ENCODE measurements at regions not wholly inside any gene's neighbourhood (a gene's known extent, or its start where the extent isn't known, plus 50 kb on each side); places are given as distances from the start of the nearest gene placed in this dataset.

DNA sequence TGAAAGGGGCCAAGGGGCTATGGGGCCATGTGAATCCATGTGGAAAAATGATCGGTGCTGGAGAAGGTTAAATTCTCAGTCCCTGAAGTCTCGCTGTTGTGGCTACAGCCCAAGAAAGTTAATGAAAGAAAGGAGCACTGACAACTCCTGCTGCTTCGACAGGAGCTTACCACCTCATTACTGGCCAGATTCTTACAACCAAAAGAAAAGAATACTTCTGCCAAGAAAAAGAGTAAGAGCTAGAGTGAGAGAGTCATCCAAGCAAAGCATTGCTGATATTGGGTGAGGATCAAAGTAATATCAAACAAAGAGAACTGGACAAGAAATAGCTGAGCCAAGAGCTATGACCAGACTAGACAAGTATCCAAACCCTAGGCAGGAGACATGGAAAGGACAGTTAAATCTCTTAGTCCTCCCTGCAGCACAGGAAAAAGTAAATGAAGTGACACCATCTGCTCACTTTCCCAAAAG lies 348.4 kb upstream of the PLSCR5 start:
- Histone ChIP-seq H3K4me1 (no peaks in the 10 kb centered on the region), H3K4me3 (no peak overlapping the region), H3K9me3 (no peaks in the 10 kb centered on the region), H3K27me3 (ENCODE audit: low read depth) (no peaks in the 10 kb centered on the region; the same call in 1 of the 2 replicates), H3K36me3 (replicated peaks) (no peaks in the 10 kb centered on the region)
- DNase-seq (ENCODE audit: low spot score in 2 of 2): no peak
- in situ Hi-C loops (cut with MboI; ENCODE audit: low sequenced_read_pairs): no loop called here

DNA sequence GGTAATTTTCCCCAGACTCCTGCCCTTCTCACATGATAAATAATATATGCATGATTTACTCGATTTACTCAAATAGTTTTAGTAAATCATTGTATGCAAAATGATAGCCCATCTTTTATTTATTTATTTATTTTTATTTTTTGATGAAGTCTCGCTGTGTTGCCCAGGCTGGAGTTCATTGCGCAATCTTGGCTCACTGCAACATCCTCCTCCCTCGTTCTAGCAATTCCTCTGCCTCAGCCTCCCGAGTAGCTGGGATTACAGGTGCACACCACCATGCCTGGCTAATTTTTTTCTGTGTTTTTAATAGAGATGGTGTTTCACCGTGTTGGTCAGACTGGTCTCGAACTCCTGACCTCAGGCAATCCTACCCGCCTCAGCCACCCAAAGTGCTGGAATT lies 343.8 kb upstream of the PLSCR5 start:
- no peaks in the 10 kb centered on the region for H3K9me3 ChIP-seq
- in situ Hi-C loops (cut with MboI; ENCODE audit: low sequenced_read_pairs): no loop called here
- no peak for DNase-seq (ENCODE audit: low spot score in 2 of 2)
- H3K27me3 ChIP-seq (ENCODE audit: low read depth): no peaks in the 10 kb centered on the region
- H3K36me3 ChIP-seq (replicated peaks): no peaks in the 10 kb centered on the region
- H3K4me3 ChIP-seq: no peak overlapping the region
- H3K4me1 ChIP-seq: no peaks in the 10 kb centered on the region

DNA sequence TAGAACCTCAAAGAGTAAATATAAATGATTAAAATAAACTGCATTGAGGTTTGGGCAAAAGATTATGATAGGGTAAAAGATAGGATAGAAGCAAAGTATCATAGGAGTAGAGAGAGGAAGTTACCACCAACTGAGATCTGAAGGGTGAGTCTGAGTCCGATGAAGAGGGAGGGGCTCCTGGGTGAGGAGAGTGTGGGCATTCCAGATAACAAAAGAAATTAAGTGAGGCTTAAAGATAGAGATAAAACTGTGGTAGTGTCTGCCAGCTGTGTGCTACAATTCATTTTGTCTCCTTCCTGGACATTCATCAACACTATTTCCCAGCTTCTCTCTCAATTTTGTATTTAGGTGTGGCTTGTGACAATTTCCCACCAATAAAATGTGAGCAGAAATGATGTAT lies 343.0 kb upstream of the PLSCR5 start:
- in situ Hi-C loops (cut with MboI; ENCODE audit: low sequenced_read_pairs): no loop called here
- no peaks in the 10 kb centered on the region for H3K4me1 ChIP-seq
- H3K4me3 ChIP-seq: no peak overlapping the region
- H3K9me3 ChIP-seq: no peaks in the 10 kb centered on the region
- no peaks in the 10 kb centered on the region for H3K27me3 ChIP-seq (ENCODE audit: low read depth)
- no peaks in the 10 kb centered on the region for H3K36me3 ChIP-seq (replicated peaks)
- DNase-seq (ENCODE audit: low spot score in 2 of 2): no peak

DNA sequence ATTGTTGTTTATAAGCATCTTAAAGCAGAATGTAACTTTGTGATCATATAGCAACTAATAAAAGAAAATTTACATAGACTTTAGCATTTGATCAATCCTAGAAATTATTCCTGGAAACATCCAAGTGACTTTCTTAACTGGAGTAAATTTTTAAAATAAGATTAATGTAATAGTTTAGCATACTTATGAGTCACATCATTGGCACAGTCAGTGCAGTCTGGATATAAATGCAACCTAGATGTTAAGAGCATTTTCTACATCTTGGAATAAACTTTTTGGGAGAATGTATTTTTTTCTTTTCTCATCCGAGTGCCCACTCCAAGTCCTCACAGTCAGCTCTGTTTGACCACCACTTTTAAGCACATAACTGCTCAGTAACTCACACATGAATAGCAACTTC lies 324.6 kb upstream of the PLSCR5 start:
- no peak overlapping the region for H3K4me3 ChIP-seq
- no peaks in the 10 kb centered on the region for H3K4me1 ChIP-seq
- no peaks in the 10 kb centered on the region for H3K9me3 ChIP-seq
- in situ Hi-C loops (cut with MboI; ENCODE audit: low sequenced_read_pairs): no loop called here
- no peak for DNase-seq (ENCODE audit: low spot score in 2 of 2)
- H3K36me3 ChIP-seq (replicated peaks): no peaks in the 10 kb centered on the region
- H3K27me3 ChIP-seq (ENCODE audit: low read depth): no peaks in the 10 kb centered on the region

DNA sequence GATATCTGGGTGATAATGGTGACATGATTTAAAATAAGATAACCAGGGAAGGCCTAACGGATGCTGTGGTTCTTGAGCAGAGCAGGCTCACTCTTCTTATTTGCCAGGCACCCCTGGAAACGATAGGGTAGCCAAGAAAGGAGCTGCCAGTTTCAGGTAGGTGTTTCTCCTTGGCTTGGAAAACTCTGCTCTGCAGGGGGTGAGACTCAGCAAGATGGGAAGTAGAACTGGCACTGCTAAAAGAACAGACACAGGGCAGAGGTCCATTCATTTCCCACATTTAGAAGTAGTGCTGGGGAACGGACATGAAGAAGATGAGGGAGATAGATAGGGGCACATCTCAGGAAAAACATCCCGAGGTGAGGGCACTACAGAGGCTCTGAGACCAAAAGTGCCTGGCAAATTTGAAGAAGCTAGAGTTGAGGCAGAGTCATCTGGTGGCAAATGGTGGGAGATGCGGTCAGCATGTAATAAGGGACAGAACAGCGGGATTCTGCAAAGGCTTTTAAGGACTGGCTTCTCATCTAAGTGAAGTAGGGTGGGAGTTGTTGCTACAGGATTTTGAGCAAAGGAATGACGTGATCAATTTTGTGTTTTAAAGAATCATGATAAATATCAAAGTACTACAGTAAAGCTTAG lies 323.4 kb upstream of the PLSCR5 start:
- no peak for DNase-seq (ENCODE audit: low spot score in 2 of 2)
- H3K27me3 ChIP-seq (ENCODE audit: low read depth): no peaks in the 10 kb centered on the region
- no peak overlapping the region for H3K4me3 ChIP-seq
- in situ Hi-C loops (cut with MboI; ENCODE audit: low sequenced_read_pairs): no loop called here
- H3K36me3 ChIP-seq (replicated peaks): no peaks in the 10 kb centered on the region
- no peaks in the 10 kb centered on the region for H3K4me1 ChIP-seq
- H3K9me3 ChIP-seq: no peaks in the 10 kb centered on the region

DNA sequence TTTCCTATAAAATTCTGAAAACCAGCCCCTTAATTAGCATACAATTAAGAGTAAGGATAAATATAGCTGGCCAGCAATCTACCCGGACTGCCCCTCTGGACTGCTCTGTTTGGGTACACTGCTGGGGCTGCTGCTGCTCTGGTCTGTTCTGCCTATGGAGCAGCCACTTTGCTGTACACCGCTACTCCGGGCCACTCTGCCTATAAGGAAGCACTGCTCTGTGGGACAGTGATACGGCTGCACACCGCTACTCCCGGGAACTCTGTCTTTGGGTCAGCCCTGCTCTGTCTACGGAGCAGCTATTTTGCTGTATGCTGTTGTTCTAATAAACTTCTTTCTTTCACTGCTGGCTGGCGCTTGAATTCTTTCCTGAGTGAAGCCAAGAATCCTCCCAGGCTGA lies 316.5 kb upstream of the PLSCR5 start:
- H3K36me3 ChIP-seq (replicated peaks): no peaks in the 10 kb centered on the region
- in situ Hi-C loops (cut with MboI; ENCODE audit: low sequenced_read_pairs): no loop called here
- H3K4me3 ChIP-seq: no peak overlapping the region
- H3K9me3 ChIP-seq: no peaks in the 10 kb centered on the region
- no peaks in the 10 kb centered on the region for H3K4me1 ChIP-seq
- no peaks in the 10 kb centered on the region for H3K27me3 ChIP-seq (ENCODE audit: low read depth)
- DNase-seq (ENCODE audit: low spot score in 2 of 2): no peak

DNA sequence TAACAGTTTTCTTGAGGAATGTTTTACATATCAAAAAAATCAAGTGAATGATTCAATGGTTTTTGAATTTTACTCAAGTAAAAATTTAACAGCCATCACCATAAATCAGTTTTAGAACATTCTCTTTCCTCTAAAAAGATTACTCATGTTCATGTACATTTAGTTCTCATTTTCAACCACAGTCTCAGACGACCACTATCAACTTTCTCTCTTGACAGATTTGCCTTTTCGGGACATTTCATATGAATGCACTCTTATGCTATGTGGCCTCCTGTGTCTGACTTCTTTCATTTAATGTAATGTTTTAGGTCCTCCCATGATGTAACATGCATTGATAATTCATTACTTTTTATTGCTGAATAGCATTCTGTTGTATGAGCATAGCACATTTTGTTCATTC lies 309.3 kb upstream of the PLSCR5 start:
- in situ Hi-C loops (cut with MboI; ENCODE audit: low sequenced_read_pairs): no loop called here
- no peak for DNase-seq (ENCODE audit: low spot score in 2 of 2)
- no peaks in the 10 kb centered on the region for H3K4me1 ChIP-seq
- H3K27me3 ChIP-seq (ENCODE audit: low read depth): 0 out of 2 replicates have a peak, but pooled peaks cover 2% of the 10 kb centered on the region
- no peaks in the 10 kb centered on the region for H3K36me3 ChIP-seq (replicated peaks)
- no peaks in the 10 kb centered on the region for H3K9me3 ChIP-seq
- H3K4me3 ChIP-seq: no peak overlapping the region

DNA sequence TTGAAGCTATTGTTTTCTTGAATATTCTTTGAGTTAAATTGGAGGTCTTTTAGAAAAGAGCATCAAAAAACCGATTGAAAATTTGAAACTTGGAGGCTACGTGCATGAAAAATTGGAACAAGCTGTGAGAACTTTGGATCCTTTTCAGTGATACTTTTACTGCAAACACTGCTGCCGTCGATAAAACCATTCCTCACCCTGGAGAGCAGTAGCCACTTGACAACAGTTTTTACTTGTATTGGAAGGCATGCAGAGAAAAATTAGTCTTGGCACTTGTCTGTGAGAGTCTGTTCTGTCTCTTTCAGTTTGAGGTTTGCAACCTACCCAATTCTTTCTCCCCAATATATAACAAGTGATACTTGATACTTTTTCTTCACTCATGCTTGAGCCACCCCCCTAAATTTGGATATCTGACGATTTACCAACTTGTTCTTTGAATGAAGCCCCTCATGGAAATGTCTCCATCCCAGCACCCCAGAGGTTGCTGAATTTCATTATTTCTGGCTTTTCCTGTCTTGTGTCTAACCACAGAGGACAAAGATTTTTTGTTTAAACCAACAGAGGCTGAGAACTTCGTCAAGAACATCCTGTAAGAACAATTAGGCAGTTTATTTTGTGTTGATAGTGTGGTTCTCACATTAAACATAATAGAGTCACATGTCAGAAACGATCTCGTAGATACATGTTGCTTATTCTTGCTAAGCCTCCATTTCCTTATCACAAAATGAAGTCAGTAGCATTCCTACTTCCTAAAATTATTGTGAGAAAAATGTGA lies 307.3 kb upstream of the PLSCR5 start:
- in situ Hi-C loops (cut with MboI; ENCODE audit: low sequenced_read_pairs): no loop called here
- H3K9me3 ChIP-seq: no peaks in the 10 kb centered on the region
- no peaks in the 10 kb centered on the region for H3K36me3 ChIP-seq (replicated peaks)
- no peaks in the 10 kb centered on the region for H3K4me1 ChIP-seq
- DNase-seq (ENCODE audit: low spot score in 2 of 2): no peak
- 0 out of 2 replicates have a peak, but pooled peaks cover 2% of the 10 kb centered on the region for H3K27me3 ChIP-seq (ENCODE audit: low read depth)
- H3K4me3 ChIP-seq: no peak overlapping the region

DNA sequence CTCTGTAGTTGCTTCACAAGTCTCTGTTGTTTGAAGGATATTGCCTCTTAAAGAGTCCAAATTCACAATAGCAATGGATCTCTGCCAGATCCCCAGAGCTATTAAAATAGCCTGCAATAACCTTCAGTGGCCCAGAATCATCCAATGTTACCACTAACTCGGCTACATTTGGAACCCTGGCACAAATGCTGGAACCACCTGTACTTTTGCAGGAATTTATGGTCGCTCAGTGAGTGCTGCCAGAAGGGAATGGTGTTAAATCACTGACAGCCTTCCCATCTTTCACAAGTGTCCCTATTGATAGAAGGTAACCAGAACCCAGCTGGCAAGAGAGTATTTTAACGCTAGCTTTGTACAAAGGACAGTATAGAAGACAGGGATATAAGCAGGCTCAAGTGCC lies 298.8 kb upstream of the PLSCR5 start:
- no peak for DNase-seq (ENCODE audit: low spot score in 2 of 2)
- no peaks in the 10 kb centered on the region for H3K9me3 ChIP-seq
- H3K4me1 ChIP-seq: no peaks in the 10 kb centered on the region
- H3K36me3 ChIP-seq (replicated peaks): no peaks in the 10 kb centered on the region
- in situ Hi-C loops (cut with MboI; ENCODE audit: low sequenced_read_pairs): no loop called here
- no peak overlapping the region for H3K4me3 ChIP-seq
- no peaks in the 10 kb centered on the region for H3K27me3 ChIP-seq (ENCODE audit: low read depth)

DNA sequence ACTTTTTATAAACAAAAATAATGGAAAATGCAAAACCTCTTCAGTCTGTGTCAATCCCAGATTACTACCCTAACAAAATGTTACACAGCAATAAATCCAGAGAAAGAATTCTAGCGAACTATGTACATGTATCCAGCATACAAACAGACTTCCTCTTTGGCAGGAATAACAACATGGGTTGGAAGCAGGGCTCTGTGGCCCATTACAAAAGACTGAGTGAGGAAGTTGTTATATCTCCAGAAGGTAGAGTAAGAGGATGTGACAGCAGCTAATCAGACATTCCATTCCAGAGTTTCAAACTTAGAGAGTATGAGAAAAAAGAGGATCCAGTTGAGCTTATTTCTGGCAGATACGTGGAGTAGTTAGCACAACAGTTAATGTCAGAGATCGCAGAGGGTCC lies 294.0 kb upstream of the PLSCR5 start:
- no peaks in the 10 kb centered on the region for H3K4me1 ChIP-seq
- in situ Hi-C loops (cut with MboI; ENCODE audit: low sequenced_read_pairs): no loop called here
- no peaks in the 10 kb centered on the region for H3K27me3 ChIP-seq (ENCODE audit: low read depth)
- H3K4me3 ChIP-seq: no peak overlapping the region
- H3K9me3 ChIP-seq: no peaks in the 10 kb centered on the region
- H3K36me3 ChIP-seq (replicated peaks): no peaks in the 10 kb centered on the region
- DNase-seq (ENCODE audit: low spot score in 2 of 2): no peak

DNA sequence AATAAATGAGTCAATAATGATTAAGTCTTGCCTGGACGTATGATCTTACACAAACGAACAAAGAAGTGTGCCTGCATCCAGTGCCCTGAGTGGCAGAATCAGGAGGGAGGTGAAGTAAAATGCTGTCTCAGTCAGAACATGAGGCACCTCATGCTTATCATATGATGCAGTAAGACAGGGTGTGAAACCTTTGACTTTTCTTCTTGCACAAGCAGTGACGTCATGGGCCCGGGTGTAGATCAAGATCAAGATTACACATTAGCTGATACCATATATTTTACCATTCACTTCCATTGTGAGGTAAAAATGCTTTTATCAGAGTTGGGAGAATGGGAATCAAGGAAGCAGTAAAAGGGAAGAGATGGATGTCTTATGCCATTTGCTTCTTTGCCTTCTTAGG lies 291.6 kb upstream of the PLSCR5 start:
- H3K36me3 ChIP-seq (replicated peaks): no peaks in the 10 kb centered on the region
- H3K27me3 ChIP-seq (ENCODE audit: low read depth): no peaks in the 10 kb centered on the region
- no peaks in the 10 kb centered on the region for H3K9me3 ChIP-seq
- in situ Hi-C loops (cut with MboI; ENCODE audit: low sequenced_read_pairs): no loop called here
- no peak for DNase-seq (ENCODE audit: low spot score in 2 of 2)
- H3K4me3 ChIP-seq: no peak overlapping the region
- H3K4me1 ChIP-seq: no peaks in the 10 kb centered on the region

DNA sequence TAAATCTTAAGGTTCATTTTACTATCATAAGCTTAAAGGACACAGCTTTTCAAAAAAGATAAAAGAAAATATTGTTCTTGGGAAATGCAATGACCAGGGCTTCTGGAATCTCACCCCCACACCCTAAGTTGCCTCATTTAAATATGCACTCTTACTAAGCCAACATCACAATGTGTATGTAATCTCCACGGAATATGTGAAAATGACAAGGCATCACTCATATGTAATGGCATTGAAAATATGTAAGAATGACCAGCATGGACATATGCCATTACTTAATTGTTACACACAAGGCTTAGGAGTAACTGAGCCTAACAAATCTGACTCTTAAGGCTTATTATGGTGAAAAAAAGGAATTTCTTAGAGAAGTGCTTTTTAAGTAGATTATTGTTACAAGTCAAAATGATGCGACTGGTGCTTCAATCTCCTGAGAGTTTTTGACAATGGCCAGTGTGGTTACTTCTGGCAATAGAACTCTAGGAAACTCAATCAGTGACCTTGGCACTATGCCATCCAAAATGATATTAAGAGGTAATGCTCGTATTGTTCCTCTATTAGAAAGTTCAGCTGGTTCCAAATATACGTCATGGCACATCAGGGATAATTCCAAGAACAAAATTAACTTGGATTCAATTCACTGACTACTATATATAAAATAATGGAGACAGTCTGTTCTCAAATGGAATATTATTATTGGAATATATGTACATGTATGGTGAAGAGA lies 290.0 kb upstream of the PLSCR5 start:
- in situ Hi-C loops (cut with MboI; ENCODE audit: low sequenced_read_pairs): no loop called here
- no peaks in the 10 kb centered on the region for H3K36me3 ChIP-seq (replicated peaks)
- DNase-seq (ENCODE audit: low spot score in 2 of 2): no peak

DNA sequence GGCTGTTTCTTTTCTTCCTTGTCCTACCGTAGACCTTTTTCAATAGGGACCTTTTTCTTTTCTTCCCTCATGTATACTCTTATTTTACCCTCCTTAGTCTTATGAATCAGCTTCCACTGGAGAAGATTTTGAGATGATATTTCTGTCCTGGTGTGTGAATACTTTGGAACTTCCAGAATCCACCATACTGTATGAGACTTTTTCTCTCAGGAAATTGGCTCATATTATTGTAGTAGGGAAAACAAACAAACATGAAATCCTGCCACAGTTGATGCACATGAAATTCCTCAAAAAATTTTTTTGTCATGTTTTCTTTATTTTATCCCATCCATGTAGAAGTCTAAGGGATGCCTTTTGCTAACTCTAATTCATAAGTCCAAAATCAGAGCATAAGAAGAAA lies 289.3 kb upstream of the PLSCR5 start:
- Histone ChIP-seq H3K4me1 (no peaks in the 10 kb centered on the region), H3K36me3 (replicated peaks) (no peaks in the 10 kb centered on the region), H3K27me3 (ENCODE audit: low read depth) (no peaks in the 10 kb centered on the region), H3K4me3 (no peak overlapping the region), H3K9me3 (no peaks in the 10 kb centered on the region)
- no peak for DNase-seq (ENCODE audit: low spot score in 2 of 2)
- in situ Hi-C loops (cut with MboI; ENCODE audit: low sequenced_read_pairs): no loop called here

More for the DNA sequence above, 290.0 kb upstream of the PLSCR5 start:
- Histone ChIP-seq H3K4me3 (no peak overlapping the region), H3K27me3 (ENCODE audit: low read depth) (no peaks in the 10 kb centered on the region), H3K4me1 (no peaks in the 10 kb centered on the region), H3K9me3 (no peaks in the 10 kb centered on the region)

DNA sequence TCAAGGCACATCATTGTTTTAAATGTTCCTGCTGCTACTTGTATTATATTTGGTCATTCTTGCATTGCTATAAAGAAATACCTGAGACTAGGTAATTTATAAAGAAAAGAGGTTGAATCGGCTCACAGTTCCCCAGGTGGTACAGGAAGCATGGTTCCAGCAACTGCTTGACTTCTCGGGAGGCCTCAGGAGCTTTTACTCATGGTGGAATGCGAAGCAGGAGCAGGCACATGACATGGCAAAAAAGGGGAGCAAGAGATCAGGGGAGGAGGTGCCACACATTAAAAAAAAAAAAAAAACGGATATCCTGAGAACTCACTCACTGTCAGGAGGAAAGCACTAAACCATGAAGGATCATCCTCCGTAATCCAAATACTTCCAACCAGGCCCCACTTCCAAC lies 286.9 kb upstream of the PLSCR5 start:
- in situ Hi-C loops (cut with MboI; ENCODE audit: low sequenced_read_pairs): no loop called here
- DNase-seq (ENCODE audit: low spot score in 2 of 2): no peak
- Histone ChIP-seq H3K36me3 (replicated peaks) (no peaks in the 10 kb centered on the region), H3K4me3 (no peak overlapping the region), H3K4me1 (no peaks in the 10 kb centered on the region), H3K9me3 (no peaks in the 10 kb centered on the region), H3K27me3 (ENCODE audit: low read depth) (no peaks in the 10 kb centered on the region)
